ENCODE measurements at regions not wholly inside any gene's neighbourhood (a gene's known extent, or its start where the extent isn't known, plus 50 kb on each side); places are given as distances from the start of the nearest gene placed in this dataset.
"Not testable (repeated sequence)": the region's sequence is repeated elsewhere in the genome, so short reads cannot be mapped to it uniquely, and the experiment has no call there.

- no peak for DNase-seq
Observed at GRCh38 chr1:30229960-30230359, 493.4 kb downstream of the MATN1 start.

DNA sequence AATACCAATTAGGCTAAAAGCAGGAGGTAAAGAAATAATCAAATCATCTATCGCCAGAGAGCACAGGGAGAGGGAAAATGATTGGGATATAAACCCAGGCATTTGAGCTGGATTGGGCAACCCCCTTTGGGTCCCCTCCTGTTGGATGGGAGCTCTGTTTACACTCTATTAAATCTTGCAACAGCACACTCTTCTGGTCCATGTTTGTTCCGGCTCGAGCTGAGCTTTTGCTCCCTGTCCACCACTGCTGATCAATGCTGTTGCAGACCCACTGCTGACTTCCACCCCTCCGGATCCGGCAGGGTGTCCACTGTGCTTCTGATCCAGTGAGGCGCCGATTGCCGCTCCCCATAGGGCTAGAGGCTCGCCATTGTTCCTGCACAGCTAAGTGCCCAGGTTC, 493.8 kb downstream of the MATN1 start:
- no peak for DNase-seq

DNA sequence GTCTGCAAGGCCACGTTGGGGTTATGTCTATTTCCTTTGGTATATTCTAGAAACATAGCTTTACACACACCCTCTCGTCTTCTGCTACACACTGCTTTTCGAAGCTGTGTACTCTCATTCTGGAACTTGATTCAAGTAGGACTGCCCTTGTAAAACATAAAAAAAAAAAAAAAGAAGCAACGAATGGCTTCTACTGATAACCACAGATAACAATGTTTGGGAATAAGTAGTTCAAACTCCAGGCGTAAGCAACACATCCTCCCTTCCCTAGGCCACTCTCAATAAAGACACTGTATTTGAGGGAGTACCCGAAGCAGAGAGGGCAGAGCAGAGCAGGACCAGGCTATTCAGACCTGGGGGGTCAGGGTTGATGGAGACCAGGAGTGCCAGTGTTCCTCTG, 496.7 kb downstream of the MATN1 start:
- no peak for DNase-seq

DNA sequence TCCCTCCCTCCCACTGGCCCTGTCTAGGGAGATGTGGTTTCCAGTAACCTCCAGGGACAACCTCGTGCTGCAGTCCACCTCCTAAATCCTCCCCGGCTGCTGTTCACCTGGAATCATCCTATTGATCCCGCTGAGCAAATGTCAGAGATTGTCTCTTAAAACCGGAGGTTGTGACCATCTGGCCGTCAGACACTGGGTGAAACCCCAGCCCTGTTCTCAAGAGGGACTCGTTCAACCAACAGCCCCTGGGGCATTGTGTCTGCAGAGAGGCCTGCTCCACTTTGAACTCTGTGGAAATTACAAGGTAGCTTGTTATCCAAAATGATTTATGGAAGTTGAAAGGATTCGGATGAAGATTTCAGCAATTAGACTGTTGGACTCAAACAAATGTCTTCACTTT, 498.0 kb downstream of the MATN1 start:
- no peak for DNase-seq

- no peak for DNase-seq
Observed at GRCh38 chr1:30219675-30220074, 503.7 kb downstream of the MATN1 start.

DNA sequence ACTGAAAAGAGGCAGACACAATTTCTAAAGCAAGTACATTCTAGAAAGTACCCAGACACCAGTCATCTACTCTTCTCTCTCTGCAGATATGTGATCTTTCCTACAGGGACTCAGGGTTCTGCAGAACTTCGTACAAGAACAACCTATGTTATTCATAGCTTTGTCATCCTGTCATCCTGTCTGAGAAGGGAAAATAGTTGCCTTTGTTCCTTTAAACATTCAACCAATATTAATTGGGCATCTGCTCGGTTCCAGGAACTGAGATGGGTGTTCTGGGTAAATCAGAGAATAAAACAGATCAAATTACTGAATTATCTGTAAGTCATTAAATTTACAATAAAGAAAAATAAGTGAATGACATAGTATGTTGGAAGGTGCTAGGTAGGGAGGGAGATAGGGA, 504.9 kb downstream of the MATN1 start:
- DNase-seq: no peak

DNA sequence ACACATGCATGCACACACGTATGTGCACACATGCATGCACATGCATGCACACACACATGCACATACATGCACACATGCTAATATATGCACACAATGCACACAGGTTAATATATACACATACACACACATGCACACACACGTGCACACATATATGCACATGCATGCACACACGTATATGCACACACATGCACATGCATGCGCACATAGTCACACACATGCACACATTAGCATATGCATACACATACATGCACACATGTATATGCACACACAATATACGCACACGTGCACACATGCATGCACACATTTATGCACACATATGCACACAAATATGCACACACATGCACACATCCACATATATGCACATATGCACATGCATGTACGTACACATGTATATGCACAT, 506.8 kb downstream of the MATN1 start:
- no peak for DNase-seq

DNA sequence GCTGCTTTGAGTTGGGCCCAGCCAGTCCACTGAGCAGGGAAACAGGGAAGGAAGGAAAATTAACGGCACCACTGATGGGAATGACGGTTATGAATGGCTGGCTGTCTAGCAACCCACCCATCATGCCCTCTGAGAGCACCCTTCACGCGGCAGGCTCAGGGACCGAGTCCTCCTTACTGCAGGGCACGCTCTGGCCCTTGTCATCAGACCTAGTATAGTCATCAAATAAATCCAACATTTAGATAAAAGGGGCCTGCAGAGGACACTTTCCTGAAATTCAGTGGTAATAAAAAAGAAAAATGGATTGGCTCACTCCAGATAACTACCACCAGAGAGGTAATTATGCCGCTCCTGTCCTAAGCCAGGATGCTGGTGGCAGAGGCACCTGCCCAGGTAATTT, 509.4 kb downstream of the MATN1 start:
- DNase-seq: no peak

DNA sequence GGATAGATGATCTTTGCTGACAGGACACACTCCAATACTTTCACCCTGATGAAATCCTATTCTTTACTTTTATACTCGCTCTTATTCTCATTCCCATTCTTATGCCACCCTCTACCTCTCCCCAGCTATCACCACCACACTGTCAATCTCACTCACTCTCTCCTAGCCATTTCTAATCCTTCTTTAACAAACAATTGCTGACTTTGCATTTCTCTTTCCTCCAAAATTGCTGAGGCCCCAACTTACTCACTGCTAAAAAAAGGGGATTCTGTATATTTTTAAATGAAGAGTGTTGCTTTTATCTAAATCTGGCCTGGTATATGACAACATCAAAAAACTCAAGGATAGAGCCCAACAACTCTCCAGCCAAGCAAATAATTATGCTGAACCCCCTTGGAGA, 515.4 kb downstream of the MATN1 start:
- not testable (repeated sequence) for DNase-seq

GRCh38 chr1:30206631-30207030, 516.8 kb downstream of the MATN1 start:
- DNase-seq: not testable (repeated sequence)

DNA sequence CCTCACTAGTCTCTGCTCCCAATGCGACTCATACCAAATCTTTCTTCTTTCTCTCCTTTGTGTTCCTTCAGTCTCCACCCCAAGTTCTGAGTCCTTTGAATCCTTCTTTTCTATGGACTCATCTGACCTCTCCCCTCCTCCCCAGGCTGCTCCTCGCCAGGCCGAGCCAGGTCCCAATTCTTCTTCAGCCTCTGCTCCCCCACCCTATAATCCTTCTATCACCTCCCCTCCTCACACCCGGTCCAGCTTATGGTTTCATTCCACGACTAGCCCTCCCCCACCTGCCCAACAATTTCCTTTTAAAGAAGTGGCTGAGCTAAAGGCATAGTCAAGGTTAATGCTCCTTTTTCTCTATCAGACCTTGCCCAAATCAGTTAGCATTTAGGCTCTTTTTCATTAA, 518.5 kb downstream of the MATN1 start:
- DNase-seq: not testable (repeated sequence)

- DNase-seq: no peak
Observed at GRCh38 chr1:30201015-30201414, 522.4 kb downstream of the MATN1 start.

- DNase-seq: no peak
Observed at GRCh38 chr1:30200161-30200560, 523.2 kb downstream of the MATN1 start.

GRCh38 chr1:30199563-30199962, 523.8 kb downstream of the MATN1 start:
- DNase-seq: no peak

DNA sequence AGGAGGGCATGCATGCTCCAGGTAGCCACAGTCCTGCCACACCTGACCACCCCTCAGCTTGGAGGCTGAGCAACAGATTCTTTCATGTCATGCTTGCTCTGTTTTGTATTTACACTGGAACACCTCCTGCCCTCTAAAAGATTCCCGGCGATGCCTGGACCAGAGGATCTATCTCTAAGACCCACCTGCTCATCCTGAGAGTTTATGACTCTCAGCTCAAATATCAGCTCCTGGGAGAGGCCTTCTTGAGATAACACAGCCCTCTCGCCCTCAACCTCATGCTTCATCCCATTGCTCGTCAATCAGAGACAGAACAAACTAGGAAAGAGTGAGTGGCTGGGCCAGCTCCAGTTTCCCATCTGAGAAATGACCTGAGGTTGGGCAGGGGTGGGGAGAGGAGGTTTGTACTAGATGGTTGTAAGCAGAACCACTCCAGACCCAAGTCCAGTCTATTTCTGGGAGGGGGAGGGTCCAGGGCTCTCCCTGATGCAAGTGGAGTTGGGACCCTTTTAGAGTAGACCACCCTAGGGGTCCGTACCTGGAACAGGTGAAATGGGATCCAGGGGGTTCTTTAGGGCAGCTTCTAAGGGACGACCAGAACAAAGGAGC, 524.5 kb downstream of the MATN1 start:
- DNase-seq: no peak

- no peak for DNase-seq
Observed at GRCh38 chr1:30198451-30198760, 525.0 kb downstream of the MATN1 start.

- no peak for DNase-seq
Observed at GRCh38 chr1:30197639-30198450, 525.5 kb downstream of the MATN1 start.

DNA sequence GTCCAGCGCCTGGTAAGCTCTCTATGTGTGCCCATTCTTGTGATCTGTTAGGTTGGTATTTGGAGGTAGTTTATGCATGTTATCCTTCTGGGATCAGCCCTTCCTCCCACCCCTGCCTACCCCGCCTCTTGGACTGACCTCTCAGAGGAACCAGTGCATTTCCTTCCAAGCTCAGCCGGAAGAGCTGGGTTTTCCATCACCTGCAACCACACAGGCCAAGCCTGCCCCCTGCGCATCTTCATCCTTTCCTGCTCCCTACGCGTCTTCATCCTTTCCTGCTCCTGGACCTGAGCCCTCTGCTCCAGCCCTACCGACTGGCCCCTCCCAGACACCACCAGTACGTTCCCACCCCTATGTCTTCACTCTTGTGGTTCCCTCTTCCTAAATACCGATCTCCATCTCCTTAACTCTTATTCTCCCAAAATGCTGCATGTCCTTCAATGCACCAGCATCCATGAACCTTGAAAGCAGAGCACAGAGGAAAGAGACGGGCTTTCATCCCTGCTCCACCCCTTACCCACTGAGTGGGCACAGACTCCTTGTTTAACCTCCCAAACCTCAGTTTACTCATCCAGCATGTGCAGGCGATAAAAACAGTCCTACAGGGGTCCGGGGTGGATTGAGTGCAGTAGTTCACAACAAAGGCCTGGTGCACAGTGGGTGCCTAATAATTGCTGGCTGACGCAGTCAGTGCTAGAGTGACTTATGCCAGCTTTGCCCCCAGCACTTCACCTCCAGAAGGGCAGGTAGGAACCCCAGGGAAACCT, 526.3 kb downstream of the MATN1 start:
- no peak for DNase-seq

- DNase-seq: no peak
Observed at GRCh38 chr1:30196457-30196856, 526.9 kb downstream of the MATN1 start.

GRCh38 chr1:30195424-30196134, 527.8 kb downstream of the MATN1 start:
- no peak for DNase-seq

DNA sequence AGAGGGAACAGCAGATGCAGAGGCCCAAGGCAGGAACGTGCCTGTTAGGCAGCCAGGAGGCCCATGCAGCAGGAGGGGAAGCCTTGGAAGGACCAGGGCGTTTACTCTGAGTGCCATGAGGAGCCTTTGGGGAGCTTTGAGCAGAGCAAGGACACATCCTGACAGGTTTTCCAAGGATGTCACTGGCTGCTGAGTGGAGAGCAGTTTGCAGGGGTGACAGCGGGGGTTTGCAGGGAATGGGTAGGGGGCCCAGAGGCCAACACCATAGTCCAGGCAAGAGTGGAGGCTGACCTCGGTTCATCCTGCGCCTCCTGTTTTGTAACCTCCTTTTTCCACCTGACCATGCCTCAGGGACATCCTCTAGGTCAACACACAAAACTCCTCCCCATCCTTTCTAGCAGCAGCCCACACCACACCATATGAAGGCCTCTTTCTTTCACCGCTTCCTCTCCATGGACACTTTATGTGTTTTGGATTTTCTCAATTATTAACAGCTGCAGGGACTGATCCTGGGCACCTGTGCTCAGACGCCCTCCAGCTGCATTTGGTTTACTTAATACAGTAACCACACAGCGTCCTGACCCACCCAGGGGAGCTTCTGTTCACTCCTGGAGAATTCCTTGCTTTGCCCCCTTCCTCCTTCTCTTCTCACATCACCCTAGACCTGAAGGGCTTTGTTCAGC, 528.5 kb downstream of the MATN1 start:
- DNase-seq: no peak

DNA sequence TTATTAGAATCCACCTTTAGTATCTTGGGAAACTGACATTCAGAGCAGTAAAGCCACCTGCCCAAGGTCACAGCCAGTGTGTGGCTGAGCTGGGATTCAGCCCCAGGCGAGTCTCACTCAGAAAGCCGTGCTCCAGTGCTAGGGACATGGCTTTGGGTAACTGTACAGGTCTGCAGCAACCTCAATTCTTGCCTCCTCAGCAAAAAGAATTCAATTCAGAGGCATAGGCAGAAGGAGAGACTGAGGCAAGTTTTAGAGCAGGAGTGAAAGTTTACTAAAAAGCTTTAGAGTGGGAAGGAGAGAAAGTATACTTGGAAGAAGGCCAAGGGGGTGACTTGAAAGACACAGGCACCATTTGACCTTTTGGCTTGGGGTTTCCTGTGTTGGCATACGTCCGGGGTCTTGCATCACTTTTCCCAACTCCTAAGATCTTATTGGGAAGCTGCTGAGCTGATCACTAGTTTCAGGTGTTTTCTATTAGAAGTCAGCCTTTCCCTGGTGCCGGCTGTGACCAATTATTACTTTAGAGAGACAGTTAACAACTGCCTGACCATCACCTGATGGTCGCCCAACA, 529.3 kb downstream of the MATN1 start:
- no peak for DNase-seq
